Spleen (tissue), 11 donors: ENCODE measurements at regions not wholly inside any gene's neighbourhood (a gene's known extent, or its start where the extent isn't known, plus 50 kb on each side); places are given as distances from the start of the nearest gene placed in this dataset.

ENCODE experiments used
- DNase-seq: peaks from one replicate; pipeline ENCODE4 v3.0.0-alpha.2; 2020
- H3K27ac ChIP-seq, 8 donors: fragments of 200-600 bp; sonication (generic) in 7 of 8; 1 replicate in 4 of 8; 2 replicates in 4 of 8; pipeline versions ENCODE4 v1.5.0 to v1.8.0; 2016 to 2021; ENCODE audit warnings: inconsistent platforms in 4 of 8, mild to moderate bottlenecking in 4 of 8, moderate library complexity in 1 of 8
- H3K27me3 ChIP-seq, 7 donors: fragments of 200-600 bp; sonication (generic) in 6 of 7; replicated peaks in 1 of 7; 1 replicate in 4 of 7; 2 replicates in 3 of 7; pipeline versions ENCODE4 v1.5.0 to v1.8.0; 2016 to 2021; ENCODE audit warnings: inconsistent platforms in 3 of 7, mild to moderate bottlenecking in 1 of 7
- H3K36me3 ChIP-seq, 6 donors: fragments of 200-600 bp; sonication (generic) in 5 of 6; 1 replicate in 4 of 6; 2 replicates in 2 of 6; pipeline versions ENCODE4 v1.5.0 to v1.8.0; 2016 to 2021; ENCODE audit warnings: inconsistent platforms in 2 of 6
- H3K4me1 ChIP-seq, 6 donors: fragments of 200-600 bp; sonication (generic) in 5 of 6; 1 replicate in 3 of 6; 2 replicates in 3 of 6; pipeline versions ENCODE4 v1.5.0 to v1.8.0; 2016 to 2021; ENCODE audit warnings: inconsistent platforms in 3 of 6
- H3K4me3 ChIP-seq, 8 donors: fragments of 200-600 bp; sonication (generic) in 7 of 8; 1 replicate in 4 of 8; 2 replicates in 4 of 8; pipeline versions ENCODE4 v1.5.0 to v1.8.0; 2016 to 2021; ENCODE audit warnings: inconsistent platforms in 4 of 8, mild to moderate bottlenecking in 4 of 8, moderate library complexity in 2 of 8
- H3K9me3 ChIP-seq, 8 donors: fragments of 200-600 bp; sonication (generic) in 7 of 8; 1 replicate in 4 of 8; 2 replicates in 4 of 8; pipeline versions ENCODE4 v1.5.0 to v1.8.0; 2016 to 2021; ENCODE audit warnings: inconsistent platforms in 4 of 8
- CTCF ChIP-seq, 11 experiments: fragments of 200-600 bp in 7 of 11; fragments of 450-650 bp in 4 of 11; sonication (generic) in 4 of 11; IDR thresholded peaks in 8 of 11; conservative IDR thresholded peaks in 3 of 11; 1 replicate in 7 of 11; 2 replicates in 4 of 11; pipeline versions ENCODE4 v1.4.0 to v1.8.0; 2016 to 2021; ENCODE audit warnings: antibody characterized with exemption in 11 of 11, inconsistent platforms in 4 of 11, mild to moderate bottlenecking in 1 of 11
- POLR2A ChIP-seq, 3 donors: fragments of 450-650 bp; IDR thresholded peaks; one replicate each; pipeline ENCODE4 v1.5.1; 2017; ENCODE audit warnings: antibody characterized with exemption in 3 of 3, mild to moderate bottlenecking in 1 of 3
- POLR2AphosphoS5 ChIP-seq, 3 donors: sonication (generic); formaldehyde crosslinking; IDR thresholded peaks; one replicate each; pipeline ENCODE4 v1.5.1; 2017; ENCODE audit warnings: antibody characterized with exemption in 3 of 3
- WGBS, 5 donors: extraction: QIAGEN DNeasy Blood & Tissue Kit in 3 of 5; methylation state at CpG; one replicate each; pipeline versions ENCODE4 v1.1.5 to v1.1.7; 2013 to 2018; 5-methylcytosine and 5-hydroxymethylcytosine counted together
- intact Hi-C: fragments of 100-400 bp; cut with DNase I; formaldehyde crosslinking; loops from one replicate; pipeline ENCODE4 v1.15.0; 2023; ENCODE audit warnings: low total_unique reads
- donor health status: healthy with polysubstance abuse.
- donor health status: DM: no; HTN: no; CAD: no; lungs with moderate emphysema.
- donor health status: DM: no; HTN: no; CAD: no.
- donor health status: Bipolar disorder and iron deficiency.
- donor health status: healthy.
- donor health status: DM: no; HTN: no; CAD: no.
- donor health status: DM: yes; HTN: yes; CAD: no.

GRCh38 chr18:55934821-55935220 lies 346.8 kb upstream of the TCF4 start:
- DNase-seq, result no peak
- Histone ChIP-seq H3K36me3 (no peaks in the 10 kb centered on the region), H3K4me3 (no peak overlapping the region), H3K4me1 (no peaks in the 10 kb centered on the region), H3K27me3 (no peaks in the 10 kb centered on the region), H3K9me3 (peaks cover 4 to 38% (median 25%) of the 10 kb centered on the region in 8 donors), H3K27ac (no peak overlapping the region)
- intact Hi-C loops, result no loop called here
- no peak for TF ChIP-seq POLR2AphosphoS5 (IDR thresholded peaks at IDR 0.05)
- TF ChIP-seq POLR2A (IDR thresholded peaks at IDR 0.05), result no peak
- TF ChIP-seq CTCF (IDR thresholded peaks at IDR 0.05 in 8 of 11, conservative IDR thresholded peaks at IDR 0.05 in 3 of 11), result no peak

GRCh38 chr18:55932675-55933074 lies 344.7 kb upstream of the TCF4 start:
- no peak overlapping the region for H3K4me3 ChIP-seq
- intact Hi-C loops, result no loop called here
- 89 to 100% (median 90%) methylated on average over 1 of the region's 1 CpG for WGBS, 5 donors
- H3K36me3 ChIP-seq, result no peaks in the 10 kb centered on the region
- H3K27me3 ChIP-seq, result no peaks in the 10 kb centered on the region
- H3K9me3 ChIP-seq, result peaks cover 4 to 26% (median 21%) of the 10 kb centered on the region in 8 donors
- TF ChIP-seq POLR2AphosphoS5 (IDR thresholded peaks at IDR 0.05), result no peak
- TF ChIP-seq CTCF (IDR thresholded peaks at IDR 0.05 in 8 of 11, conservative IDR thresholded peaks at IDR 0.05 in 3 of 11), result no peak
- no peak for TF ChIP-seq POLR2A (IDR thresholded peaks at IDR 0.05)
- H3K27ac ChIP-seq, result no peak overlapping the region
- no peaks in the 10 kb centered on the region for H3K4me1 ChIP-seq
- DNase-seq, result no peak

- no peak overlapping the region for H3K27ac ChIP-seq
- TF ChIP-seq CTCF (IDR thresholded peaks at IDR 0.05 in 8 of 11, conservative IDR thresholded peaks at IDR 0.05 in 3 of 11), result no peak
- no peak for TF ChIP-seq POLR2AphosphoS5 (IDR thresholded peaks at IDR 0.05)
- no peak for TF ChIP-seq POLR2A (IDR thresholded peaks at IDR 0.05)
- no peak overlapping the region for H3K4me3 ChIP-seq
- intact Hi-C loops, result no loop called here
- DNase-seq, result no peak
- no peaks in the 10 kb centered on the region for H3K4me1 ChIP-seq
- H3K36me3 ChIP-seq, result no peaks in the 10 kb centered on the region
- 40 to 50% (median 41%) methylated on average over 3 of the region's 3 CpGs for WGBS, 5 donors
- H3K9me3 ChIP-seq, result no peaks in the 10 kb centered on the region
- H3K27me3 ChIP-seq, result no peaks in the 10 kb centered on the region
Observed at GRCh38 chr18:55927831-55928230, 339.8 kb upstream of the TCF4 start.

- Histone ChIP-seq H3K4me1 (no peaks in the 10 kb centered on the region), H3K36me3 (no peaks in the 10 kb centered on the region), H3K27me3 (no peaks in the 10 kb centered on the region), H3K4me3 (no peak overlapping the region), H3K9me3 (no peaks in the 10 kb centered on the region), H3K27ac (no peak overlapping the region)
- WGBS, 5 donors, result 60 to 76% (median 71%) methylated on average over 5 of the region's 5 CpGs
- no peak for TF ChIP-seq POLR2AphosphoS5 (IDR thresholded peaks at IDR 0.05)
- TF ChIP-seq POLR2A (IDR thresholded peaks at IDR 0.05), result no peak
- TF ChIP-seq CTCF (IDR thresholded peaks at IDR 0.05 in 8 of 11, conservative IDR thresholded peaks at IDR 0.05 in 3 of 11), result no peak
- intact Hi-C loops, result no loop called here
- DNase-seq, result no peak
Observed at GRCh38 chr18:55925772-55926171, 337.8 kb upstream of the TCF4 start.
